ENCODE measurements at regions not wholly inside any gene's neighbourhood (a gene's known extent, or its start where the extent isn't known, plus 50 kb on each side); places are given as distances from the start of the nearest gene placed in this dataset.

DNA sequence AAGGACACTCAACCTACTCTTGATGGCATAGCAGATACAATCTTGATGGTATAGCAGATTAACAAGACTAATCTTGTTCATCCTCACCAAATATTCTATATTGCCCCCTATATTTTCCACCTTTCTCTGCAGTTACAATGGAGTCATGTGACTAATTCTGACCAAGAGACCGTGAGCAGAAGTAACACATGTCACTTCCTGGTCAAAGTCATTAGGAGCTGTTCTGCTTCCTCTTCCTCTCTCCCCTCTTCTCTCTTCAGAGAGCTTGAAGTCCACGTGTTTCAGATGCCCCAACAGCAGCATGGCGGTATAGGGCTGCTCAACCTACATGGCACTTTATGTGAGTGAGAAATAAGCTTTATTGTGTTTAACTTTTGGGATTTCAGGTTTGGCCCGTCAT is 55.3 kb upstream of the ERCC4 start:
- no peak for DNase-seq (ENCODE audit: low spot score)

DNA sequence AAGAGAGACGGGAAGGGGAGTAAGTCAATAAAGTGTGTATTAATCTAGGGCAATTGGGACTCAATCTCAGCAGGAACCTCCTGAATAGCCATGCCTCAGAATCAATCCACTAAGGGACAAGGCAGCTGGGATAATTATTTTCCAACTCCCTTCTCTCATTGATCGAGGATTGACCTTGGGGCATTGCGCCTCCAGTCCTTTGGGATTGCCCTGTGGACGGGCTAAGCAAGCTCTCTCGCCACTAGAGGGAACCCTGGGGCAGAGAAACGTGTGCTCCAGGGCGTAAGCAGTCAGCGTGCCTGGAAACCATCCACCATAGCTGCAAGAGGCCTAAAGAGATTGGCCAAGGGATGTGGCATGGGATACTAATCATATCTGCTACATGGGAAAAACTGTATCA is 53.9 kb upstream of the ERCC4 start:
- DNase-seq (ENCODE audit: low spot score): peak; percentile 10

Data from putamen (tissue), 1 donor.